ENCODE measurements at regions not wholly inside any gene's neighbourhood (a gene's known extent, or its start where the extent isn't known, plus 50 kb on each side); places are given as distances from the start of the nearest gene placed in this dataset.
"Not testable (repeated sequence)": the region's sequence is repeated elsewhere in the genome, so short reads cannot be mapped to it uniquely, and the experiment has no call there.

DNA sequence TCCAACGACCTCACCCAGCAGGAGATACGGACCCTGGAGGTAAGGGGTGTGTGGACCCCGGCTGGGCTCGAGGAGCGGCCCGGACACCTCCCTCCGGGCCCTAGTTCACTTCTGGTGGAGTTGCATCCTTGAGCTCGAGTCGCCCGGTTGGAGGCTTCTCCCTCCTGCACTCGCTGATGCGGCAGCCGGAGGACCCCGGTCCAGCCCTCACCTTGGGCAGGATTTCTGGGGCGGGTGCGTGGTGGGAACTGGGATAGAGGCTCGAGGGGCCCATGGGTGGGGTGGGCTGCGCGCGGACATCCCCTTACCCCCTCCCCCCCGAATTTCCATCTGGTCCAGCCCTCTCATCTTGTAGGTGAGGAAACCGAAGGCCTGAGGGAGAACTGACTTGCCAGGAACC, 311.8 kb downstream of the TP53TG3F start:
- TF ChIP-seq, protein P1, sequence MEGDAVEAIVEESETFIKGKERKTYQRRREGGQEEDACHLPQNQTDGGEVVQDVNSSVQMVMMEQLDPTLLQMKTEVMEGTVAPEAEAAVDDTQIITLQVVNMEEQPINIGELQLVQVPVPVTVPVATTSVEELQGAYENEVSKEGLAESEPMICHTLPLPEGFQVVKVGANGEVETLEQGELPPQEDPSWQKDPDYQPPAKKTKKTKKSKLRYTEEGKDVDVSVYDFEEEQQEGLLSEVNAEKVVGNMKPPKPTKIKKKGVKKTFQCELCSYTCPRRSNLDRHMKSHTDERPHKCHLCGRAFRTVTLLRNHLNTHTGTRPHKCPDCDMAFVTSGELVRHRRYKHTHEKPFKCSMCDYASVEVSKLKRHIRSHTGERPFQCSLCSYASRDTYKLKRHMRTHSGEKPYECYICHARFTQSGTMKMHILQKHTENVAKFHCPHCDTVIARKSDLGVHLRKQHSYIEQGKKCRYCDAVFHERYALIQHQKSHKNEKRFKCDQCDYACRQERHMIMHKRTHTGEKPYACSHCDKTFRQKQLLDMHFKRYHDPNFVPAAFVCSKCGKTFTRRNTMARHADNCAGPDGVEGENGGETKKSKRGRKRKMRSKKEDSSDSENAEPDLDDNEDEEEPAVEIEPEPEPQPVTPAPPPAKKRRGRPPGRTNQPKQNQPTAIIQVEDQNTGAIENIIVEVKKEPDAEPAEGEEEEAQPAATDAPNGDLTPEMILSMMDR (IDR thresholded peaks at IDR 0.05) = not testable (repeated sequence)
- TF ChIP-seq POLR2A (IDR thresholded peaks at IDR 0.05) = not testable (repeated sequence)

All from testis (tissue), 2 donors.